ENCODE measurements at regions not wholly inside any gene's neighbourhood (a gene's known extent, or its start where the extent isn't known, plus 50 kb on each side); places are given as distances from the start of the nearest gene placed in this dataset.

DNA sequence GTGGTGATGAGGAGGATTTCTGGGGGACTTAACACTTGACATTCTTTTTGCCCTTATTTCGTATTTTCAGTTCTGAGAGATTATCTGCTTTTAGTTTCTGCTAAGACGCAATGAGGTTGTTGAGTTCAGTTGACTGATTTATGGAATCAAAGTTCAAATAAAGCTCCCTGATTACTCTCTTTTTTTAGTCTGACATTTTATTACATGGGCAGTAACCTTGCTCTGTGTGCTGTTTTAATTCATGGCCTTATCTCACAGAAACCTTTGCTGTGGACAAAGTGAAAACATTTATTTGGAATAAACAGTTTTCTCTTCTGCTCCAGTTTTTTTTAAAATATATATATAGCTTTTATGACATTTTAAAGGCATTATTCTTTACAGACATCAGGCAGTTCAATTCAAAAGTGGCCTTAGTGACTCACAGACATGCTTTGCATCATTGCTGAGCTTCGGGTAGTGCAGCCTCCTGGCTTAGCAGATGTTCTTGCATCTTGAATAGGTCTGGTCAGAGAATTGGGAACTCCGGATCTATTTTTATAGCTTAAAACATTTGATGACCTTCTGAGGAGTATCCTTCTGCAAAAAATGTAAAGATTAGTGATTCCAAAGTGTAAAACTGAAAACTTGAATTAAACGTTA lies 162.9 kb downstream of the FAM170A start:
- DNase-seq, result no peak

DNA sequence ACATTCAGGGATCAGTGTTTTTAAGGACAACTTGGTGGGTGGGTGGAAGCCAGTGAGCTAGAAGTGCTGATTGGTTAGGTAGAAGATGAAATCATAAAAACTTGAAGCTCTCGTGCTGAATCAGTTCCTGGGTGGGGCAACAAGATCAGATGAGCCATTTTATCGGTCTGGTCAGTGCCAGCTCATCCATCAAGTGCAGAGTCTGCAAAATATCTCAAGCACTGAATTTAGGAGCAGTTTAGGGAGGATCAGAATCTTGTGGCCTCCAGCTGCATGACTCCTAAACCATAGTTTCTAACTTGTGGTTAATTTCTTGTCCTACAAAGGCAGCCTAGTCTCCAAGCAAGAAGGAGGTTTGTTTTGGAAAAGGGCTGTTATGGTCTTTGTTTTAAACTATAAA lies 166.4 kb downstream of the FAM170A start:
- no peak for DNase-seq

GRCh38 chr5:119801570-119801969 lies 172.2 kb downstream of the FAM170A start:
- DNase-seq, result no peak

GRCh38 chr5:119808024-119808423 lies 178.7 kb downstream of the FAM170A start:
- no peak for DNase-seq

DNA sequence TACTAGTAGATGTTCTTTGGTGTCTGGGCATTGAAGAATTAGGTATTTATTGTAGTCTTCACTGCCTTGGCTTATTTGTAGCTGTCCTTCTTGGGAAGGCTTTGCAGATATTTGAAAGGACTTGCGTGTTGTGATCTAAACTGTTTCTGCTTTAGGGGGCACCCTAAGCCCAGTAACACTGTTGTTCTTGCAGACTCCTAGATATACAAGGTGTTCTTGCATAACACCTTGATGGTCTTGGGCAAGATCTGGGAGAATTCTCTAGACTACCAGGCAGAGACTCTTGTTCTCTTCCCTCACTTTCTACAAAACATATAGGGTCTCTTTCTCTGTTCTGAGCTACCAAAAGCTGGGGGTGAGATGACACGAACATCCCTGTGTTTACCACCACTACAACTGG lies 179.1 kb downstream of the FAM170A start:
- no peak for DNase-seq

- no peak for DNase-seq
Observed at GRCh38 chr5:119810217-119810616, 180.9 kb downstream of the FAM170A start.

- DNase-seq, result no peak
Observed at GRCh38 chr5:119811458-119811857, 182.1 kb downstream of the FAM170A start.

DNA sequence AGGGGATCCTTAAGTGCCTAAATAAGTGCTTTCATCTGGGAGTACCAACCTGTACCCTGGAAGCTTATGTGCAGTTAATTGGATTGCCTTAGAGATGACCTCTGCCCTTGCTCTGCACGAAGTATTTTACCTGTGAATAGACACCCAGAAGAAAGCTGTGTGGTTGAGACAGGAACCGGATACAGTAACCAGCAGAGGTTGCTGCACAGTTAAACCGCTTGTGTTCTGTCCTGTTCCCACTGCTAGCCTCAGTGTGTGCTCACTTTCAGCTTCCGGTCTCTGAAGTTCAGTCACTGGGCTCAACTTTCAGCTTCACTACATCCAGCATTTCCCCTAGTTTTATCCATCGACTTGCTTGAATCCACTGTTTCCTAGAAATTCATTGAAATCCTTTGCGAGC lies 185.3 kb downstream of the FAM170A start:
- DNase-seq, result no peak

DNA sequence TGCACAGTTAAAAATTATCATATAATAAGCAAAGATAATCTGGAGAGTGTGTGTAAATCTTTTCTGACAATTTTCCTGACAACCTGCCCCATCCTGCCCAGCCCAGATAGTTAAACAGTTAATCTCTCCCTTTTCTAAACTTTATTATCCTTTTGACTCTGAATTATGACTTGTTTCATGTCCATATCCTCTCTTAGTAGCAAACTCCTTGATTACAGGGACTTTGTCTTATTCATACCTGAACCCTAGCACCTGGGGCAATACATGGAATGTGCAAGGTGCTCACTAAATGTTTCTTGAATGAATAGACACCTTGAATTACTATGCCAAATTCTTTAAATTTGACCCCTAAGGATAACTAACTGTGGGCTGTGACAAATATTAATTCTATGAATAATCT lies 186.7 kb downstream of the FAM170A start:
- DNase-seq, result no peak

GRCh38 chr5:119820016-119820415 lies 190.7 kb downstream of the FAM170A start:
- no peak for DNase-seq

- DNase-seq, result no peak
Observed at GRCh38 chr5:119820608-119821007, 191.2 kb downstream of the FAM170A start.

- DNase-seq, result peak; percentile 30
Observed at GRCh38 chr5:119828541-119828940, 199.2 kb downstream of the FAM170A start.

DNA sequence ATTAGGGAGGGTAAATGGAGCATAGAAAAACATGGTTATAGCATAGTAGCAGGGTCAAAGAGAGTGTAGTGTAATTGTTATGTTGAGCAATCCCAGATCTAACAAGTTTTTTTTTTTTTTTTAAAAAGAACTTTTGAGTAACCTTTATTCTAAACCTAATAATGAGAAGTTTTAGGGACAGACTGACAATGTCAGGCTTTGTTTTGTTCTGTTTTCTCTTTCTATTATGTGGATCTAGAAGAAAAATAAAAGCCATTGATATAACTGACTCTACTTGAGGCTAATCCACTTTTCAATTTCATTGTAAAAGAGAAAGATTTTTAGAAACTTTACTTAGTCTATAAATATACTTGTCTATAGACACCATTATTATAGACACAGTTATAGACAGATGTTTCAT lies 200.0 kb downstream of the FAM170A start:
- DNase-seq, result no peak

GRCh38 chr5:119833176-119833575 lies 203.8 kb downstream of the FAM170A start:
- no peak for DNase-seq

DNA sequence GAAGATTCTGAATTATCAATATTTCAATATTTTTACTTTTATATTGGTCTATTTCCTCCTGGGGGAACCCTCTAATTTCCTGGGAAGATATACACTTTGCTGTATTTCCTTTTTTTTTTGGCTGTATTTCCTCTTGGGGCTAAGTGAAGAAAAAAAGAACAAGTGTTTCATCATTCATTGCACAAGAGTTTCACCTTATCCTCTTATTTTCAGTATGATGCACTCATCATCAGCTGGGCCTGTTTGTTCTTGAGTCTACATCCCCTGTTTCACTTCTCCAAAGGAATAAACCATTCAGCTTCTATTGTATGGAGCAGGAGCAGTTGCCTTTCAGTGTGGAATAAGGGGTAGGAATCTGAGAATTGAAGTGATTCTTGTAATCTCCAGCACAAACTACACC lies 210.8 kb downstream of the FAM170A start:
- no peak for DNase-seq

- no peak for DNase-seq
Observed at GRCh38 chr5:119852140-119852539, 222.8 kb downstream of the FAM170A start.

- no peak for DNase-seq
Observed at GRCh38 chr5:119860463-119860862, 231.1 kb downstream of the FAM170A start.

DNA sequence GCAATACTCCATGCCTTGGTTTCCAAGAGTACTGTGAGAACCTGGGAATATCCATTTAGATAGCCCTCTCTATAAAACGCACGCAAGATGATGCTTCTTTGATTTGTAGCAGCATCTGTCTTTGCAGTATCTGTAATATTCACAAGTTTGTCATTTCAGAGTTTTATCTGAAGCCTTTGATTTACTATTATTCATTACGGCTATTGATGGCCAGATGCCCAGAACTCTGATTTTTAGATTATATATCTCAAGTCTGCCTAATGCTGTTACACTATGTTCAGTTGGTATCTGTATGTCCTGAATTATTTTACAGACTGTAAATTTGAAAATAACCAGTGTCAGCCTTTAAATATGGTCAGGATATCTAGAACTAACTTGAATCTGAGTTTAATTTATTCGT lies 233.3 kb downstream of the FAM170A start:
- DNase-seq, result no peak

GRCh38 chr5:119864286-119864685 lies 234.9 kb downstream of the FAM170A start:
- DNase-seq, result no peak

DNA sequence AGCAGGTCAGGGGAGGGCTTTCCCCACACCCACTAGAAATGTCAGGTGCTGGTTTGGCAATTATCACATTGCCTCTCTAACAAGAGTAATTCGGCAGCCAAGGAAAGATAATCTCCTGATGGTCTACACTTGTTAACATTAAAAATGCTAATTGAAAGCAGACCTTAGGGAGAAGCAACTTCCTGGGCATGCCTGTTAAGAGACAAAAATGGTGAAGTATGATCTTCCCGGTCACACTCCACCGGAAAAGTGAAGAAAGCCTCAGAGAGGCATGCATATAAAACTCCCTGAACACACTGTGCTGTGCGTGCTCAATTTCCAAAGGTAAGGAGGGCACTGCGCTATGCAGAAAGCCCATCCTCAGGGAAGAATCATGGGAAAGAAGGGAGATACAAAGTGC lies 244.3 kb downstream of the FAM170A start:
- no peak for DNase-seq

- no peak for DNase-seq
Observed at GRCh38 chr5:119876522-119876921, 247.2 kb downstream of the FAM170A start.

DNA sequence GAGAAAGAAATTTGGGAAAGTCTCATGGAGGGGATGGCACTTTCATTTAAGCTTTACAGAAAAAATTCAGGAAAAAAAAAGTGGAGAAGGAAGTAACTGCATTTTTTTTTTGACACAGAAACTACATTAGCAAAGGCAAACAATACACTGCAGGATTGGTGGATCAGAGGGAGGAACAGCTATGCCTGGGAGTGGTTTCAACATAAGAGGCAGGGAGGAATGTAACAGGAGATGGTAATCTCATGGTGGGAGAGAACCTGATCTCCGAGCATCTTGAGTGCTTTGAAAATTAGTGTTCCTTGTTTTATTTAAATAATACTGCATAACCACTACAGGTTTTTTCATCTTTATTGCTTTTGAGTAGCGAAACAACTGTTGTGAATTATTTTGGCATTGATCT lies 249.4 kb downstream of the FAM170A start:
- no peak for DNase-seq

GRCh38 chr5:119879446-119879845 lies 250.1 kb downstream of the FAM170A start:
- no peak for DNase-seq

GRCh38 chr5:119895066-119895465 lies 265.7 kb downstream of the FAM170A start:
- no peak for DNase-seq

DNA sequence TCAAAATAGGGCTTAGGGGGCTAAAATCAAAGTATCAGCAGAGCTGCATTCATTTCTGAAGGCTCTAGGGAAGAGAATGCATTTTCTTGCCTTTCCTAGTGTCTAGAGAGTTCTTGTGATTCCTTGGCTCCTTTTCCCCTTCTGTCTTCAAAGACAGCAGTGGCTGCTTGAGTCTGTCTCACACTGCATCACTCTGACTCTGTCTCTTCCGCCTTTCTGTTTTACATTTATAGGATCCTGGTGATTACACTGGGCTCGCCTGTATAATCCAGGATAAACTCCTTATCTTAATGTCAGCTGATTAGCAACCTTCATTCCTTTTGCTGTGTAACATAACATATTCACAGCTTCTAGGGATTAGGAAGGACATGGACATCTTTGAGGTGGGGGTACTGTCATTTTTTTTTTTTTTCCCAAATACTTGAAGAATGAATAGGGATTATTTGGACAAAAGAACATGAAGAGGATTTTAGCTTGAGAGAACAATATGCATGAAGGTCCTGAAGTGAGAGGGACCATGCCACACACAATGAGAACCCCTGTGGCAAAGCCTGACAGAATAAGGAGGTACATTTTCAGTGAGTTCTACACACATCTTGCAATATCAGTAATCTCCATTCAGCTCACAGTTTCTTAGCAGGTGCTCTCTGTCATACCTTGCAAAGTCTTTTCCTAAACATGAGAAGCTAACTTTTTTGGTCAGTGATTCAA lies 267.6 kb downstream of the FAM170A start:
- DNase-seq, result no peak

Data from eye (tissue), 1 donor.